ENCODE measurements at regions not wholly inside any gene's neighbourhood (a gene's known extent, or its start where the extent isn't known, plus 50 kb on each side); places are given as distances from the start of the nearest gene placed in this dataset.

DNA sequence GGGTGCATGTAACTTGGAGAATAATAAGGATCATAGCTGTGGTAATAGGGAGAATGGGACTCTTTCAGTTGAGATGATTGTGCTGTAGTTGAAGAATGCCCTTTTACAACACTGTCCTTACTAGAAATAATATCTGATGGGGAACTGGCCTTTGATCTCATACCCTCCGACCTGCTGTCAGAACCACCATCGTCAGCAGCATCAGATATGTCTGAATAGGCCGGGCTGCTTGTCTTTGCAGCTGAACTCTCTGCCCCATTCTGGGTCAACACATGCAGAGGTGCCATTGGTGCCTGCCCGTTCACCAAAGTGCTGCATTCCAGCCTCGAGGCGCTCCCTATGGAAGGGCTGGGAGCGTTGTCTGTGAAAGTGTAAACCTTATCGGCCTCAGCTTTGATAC, 99.1 kb downstream of the ZNF608 start:
- no peak for DNase-seq (ENCODE audit: low read depth)

GRCh38 chr5:124645396-124645795, 101.0 kb downstream of the ZNF608 start:
- DNase-seq (ENCODE audit: low read depth) = peak; percentile 80

- DNase-seq (ENCODE audit: low read depth) = no peak
These were observed 101.9 kb downstream of the ZNF608 start for GRCh38 chr5:124644582-124644981.

GRCh38 chr5:124644138-124644537, 102.3 kb downstream of the ZNF608 start:
- DNase-seq (ENCODE audit: low read depth) = no peak

GRCh38 chr5:124643336-124643735, 103.1 kb downstream of the ZNF608 start:
- DNase-seq (ENCODE audit: low read depth) = no peak

GRCh38 chr5:124642151-124642550, 104.3 kb downstream of the ZNF608 start:
- no peak for DNase-seq (ENCODE audit: low read depth)

DNA sequence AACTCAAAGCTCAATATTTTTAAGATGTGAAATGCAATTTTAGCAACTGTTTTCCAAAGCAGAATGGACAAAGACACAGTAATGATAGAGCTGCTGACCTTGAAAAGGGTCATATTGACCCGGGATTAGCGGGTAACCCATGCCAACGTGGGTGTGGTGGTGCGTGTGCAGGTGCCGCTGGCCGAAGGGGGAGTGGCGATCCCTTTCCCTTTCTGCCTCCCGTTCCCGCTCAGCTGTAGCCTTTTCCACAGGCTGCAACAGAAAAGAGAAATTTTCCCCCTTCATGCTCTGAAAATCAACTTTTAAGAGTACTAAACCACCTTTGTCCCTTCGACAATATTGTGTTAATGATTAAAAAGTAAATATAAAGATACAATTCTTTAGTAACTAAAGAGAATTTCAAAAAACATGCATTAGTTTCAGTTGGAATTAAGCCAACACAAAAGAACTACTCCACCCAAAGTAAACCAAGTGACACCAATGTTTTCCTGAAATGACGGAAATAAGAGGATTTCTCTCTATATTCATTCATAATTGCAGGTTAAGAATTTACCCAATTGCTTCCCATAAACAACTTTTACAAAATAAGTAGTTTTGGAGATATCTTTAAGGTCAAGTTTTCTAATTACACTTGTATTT, 105.2 kb downstream of the ZNF608 start:
- no peak for DNase-seq (ENCODE audit: low read depth)

DNA sequence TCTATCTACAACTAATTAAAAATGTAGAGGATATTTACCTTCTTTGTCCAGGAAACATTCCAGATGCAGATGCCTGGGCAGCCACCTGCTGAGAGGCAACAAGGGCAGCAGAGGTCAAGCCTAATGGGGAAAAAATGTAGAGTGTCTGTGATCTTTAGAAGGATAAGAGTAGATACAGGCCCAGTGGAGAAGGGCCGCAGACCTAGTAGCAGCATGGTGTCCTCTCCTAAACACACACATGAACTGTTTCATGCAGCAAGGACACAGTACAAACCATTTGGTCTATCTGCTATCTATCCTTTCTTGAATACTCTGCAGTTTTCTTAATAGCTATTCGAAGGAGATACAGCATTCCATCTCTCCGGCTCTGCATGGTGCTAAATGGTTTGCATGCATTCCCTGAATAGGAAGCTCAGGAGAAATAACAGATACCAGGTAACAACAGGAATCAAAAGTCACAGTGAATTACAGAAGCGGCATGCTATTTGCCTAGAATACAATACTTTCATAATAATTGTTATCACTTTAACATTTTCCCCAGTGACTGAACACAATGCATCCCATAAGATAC, 107.3 kb downstream of the ZNF608 start:
- no peak for DNase-seq (ENCODE audit: low read depth)

DNA sequence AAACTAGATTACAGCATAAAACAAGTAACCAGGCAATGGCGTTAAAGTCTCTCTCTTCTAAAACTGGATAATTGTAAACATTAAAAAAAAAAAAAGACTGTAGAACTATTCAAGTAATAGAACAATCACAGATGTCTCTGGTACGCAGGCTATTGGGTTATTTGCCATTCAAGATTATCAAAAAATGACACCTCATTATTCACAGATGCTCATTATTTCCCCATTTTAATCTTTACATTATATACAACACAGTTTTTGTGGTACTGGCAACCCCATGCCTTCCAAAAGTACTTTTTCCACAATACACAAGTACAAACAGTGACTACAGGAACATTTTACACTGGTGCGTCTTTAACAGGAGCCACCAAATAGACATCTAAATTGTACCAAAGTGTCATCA, 109.4 kb downstream of the ZNF608 start:
- DNase-seq (ENCODE audit: low read depth) = no peak

GRCh38 chr5:124634741-124635323, 111.6 kb downstream of the ZNF608 start:
- no peak for DNase-seq (ENCODE audit: low read depth)

GRCh38 chr5:124634228-124634739, 112.2 kb downstream of the ZNF608 start:
- DNase-seq (ENCODE audit: low read depth) = peak; percentile 90

GRCh38 chr5:124633209-124633608, 113.2 kb downstream of the ZNF608 start:
- DNase-seq (ENCODE audit: low read depth) = no peak

DNA sequence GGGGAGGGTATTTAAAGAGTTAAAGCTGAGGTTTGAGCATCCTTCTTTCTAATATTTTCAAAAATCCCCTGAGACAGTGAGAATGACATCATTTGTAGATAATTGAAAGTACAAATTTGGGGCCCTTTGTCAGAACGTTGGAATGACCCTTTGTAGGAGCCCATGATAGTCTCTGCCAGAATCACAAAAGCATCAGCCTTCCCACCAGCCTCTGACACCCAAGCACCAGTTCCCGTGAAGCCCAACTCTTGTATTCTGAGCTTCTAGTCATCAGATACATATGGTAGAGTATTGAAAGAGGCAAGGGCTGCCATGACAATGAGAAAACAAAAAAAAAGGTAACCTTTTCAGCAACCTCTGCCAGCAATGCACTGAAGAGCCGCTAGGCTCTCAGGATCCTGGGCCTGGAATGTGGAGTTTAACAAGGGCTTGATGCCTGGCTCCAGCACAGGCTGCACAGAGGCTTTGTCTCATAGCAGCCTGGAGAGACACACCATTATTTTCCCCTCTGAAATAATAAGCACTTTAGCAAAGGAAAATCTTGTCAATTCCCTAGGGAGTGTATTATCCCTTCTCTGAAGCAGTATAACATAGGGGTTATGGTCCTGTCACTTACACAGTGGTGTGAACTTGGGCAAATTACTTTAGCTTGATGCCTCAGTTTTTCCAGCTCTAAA, 114.4 kb downstream of the ZNF608 start:
- DNase-seq (ENCODE audit: low read depth) = no peak

- no peak for DNase-seq (ENCODE audit: low read depth)
These were observed 115.4 kb downstream of the ZNF608 start for GRCh38 chr5:124630767-124631704.

DNA sequence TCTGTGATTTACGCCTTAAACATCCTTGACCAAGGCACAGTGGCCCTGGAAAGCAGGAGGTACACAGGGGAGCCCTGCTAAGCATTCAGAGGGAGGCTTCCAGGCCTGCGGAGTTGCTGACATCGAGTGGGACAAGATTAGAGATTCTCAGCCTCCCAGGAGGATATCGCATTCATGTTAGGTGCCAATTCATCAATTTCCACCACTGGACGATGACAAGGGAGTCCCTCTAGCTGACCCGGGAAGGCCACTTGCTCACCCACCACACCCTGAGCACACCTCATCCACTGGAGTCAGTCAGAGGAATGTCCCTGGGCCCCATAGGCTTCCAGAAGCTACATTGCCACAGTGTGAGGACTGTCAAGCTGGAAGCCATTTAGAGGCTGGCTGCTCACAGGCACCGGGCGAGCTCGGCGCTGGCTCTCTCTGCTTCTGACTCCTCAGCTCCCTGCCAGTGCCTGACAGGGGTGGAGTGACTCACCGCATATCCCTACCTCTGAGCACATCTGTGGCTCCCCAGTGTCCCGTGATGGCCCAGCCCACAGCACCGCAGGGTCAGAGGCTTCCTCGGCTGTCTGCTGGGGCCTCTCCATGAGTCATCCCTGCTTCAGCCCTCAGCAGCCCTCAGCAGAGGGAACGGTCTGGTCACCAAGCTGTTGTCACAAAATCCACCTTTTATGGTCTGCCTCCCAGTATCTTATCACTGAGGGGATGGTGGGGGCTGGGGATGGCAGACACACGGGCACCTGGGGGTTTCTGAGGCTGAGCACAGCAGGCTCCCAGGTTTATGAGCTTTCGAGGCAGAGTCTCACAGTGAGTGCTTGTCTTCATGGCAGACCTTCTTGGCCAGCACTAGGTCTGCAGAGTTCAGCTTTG, 117.5 kb downstream of the ZNF608 start:
- DNase-seq (ENCODE audit: low read depth) = peak; percentile 97

- no peak for DNase-seq (ENCODE audit: low read depth)
These were observed 118.4 kb downstream of the ZNF608 start for GRCh38 chr5:124627815-124628595.

- no peak for DNase-seq (ENCODE audit: low read depth)
These were observed 120.4 kb downstream of the ZNF608 start for GRCh38 chr5:124626053-124626452.

DNA sequence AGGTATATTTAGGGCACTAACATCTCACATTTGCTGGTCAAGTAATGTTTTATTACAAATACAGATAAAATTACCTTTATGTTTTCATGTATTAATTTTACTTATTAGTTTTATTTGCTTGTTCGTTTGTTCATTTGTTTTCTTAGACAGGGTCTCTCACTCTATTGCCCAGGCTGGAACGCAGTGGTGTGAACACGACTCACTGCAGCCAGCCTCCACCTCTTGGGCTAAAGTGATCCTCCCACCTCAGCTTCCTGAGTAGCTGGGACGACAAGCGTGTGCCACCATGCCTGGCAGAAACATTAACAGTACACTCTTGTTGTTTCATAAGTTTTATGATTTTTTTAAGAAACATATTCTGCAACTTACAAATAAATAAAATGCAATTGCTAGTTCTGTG, 123.2 kb downstream of the ZNF608 start:
- no peak for DNase-seq (ENCODE audit: low read depth)

GRCh38 chr5:124622851-124623250, 123.6 kb downstream of the ZNF608 start:
- DNase-seq (ENCODE audit: low read depth) = no peak

DNA sequence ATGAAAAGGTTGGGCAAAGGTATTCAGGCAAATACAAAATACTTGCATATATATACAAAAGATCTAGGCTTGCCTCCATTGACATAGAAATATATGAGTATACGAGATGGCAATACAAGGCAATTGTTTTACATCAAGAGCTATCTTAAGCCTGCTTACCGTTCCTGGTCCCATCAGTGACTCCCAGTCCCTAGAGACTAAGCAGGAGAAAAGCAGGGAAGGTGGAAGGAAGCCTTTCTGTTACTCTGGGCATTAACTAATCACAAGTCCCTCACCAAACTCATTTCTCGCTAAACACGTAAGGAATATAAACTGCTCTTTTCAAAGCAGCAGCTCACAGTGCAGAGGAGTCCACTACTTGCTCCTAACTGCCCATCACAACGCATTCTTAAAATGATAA, 125.2 kb downstream of the ZNF608 start:
- DNase-seq (ENCODE audit: low read depth) = no peak

Measured in renal cortical epithelial cell (primary cell).